ENCODE measurements at regions not wholly inside any gene's neighbourhood (a gene's known extent, or its start where the extent isn't known, plus 50 kb on each side); places are given as distances from the start of the nearest gene placed in this dataset.

DNA sequence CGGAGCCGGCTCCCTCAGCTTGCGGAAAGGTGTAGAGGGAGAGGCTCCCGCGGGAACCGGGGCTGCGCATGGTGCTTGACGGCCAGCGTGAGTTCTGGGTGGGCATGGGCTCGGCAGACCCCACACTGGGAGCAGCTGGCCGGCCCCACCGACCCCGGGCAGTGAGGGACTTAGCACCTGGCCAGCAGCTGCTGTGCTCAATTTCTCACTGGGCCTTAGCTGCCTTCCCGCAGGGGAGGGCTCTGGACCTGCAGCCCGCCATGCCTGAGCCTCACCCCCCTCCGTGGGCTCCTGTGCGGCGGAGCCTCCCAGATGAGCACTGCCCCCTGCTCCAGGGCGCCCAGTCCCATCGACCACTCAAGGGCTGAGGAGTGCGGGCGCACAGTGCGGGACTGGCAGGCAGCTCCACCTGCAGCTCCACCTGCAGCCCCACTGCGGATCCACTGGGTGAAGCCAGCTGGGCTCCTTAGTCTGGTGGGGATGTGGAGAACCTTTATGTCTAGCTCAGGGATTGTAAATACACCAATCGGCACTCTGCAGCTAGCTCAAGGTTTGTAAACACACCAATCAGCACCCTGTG lies 1141.8 kb downstream of the PCDH17 start:
- POLR2A ChIA-PET: no interaction called here
- H3K9me3 ChIP-seq (ENCODE audit: control insufficient read depth, insufficient read depth, low read depth, low read length): no peaks in the 10 kb centered on the region
- TF ChIP-seq ZNF571 (tag by site-specific recombination; IDR thresholded peaks at IDR 0.05) (no peak), ZNF473 (tag by site-specific recombination; IDR thresholded peaks at IDR 0.05) (no peak), ZNF169 (tag by site-specific recombination; IDR thresholded peaks at IDR 0.05) (no peak), ZNF366 (tag by site-specific recombination; conservative IDR thresholded peaks at IDR 0.05) (no peak), KLF9 (tag by site-specific recombination; IDR thresholded peaks at IDR 0.05; ENCODE audit: low read depth) (no peak), ZNF660 (tag by site-specific recombination; IDR thresholded peaks at IDR 0.05) (no peak), ZNF248 (tag by site-specific recombination; IDR thresholded peaks at IDR 0.05) (no peak), ZNF391 (tag by site-specific recombination; IDR thresholded peaks at IDR 0.05; ENCODE audit: borderline replicate concordance, low read depth) (no peak), ZNF24 (tag by site-specific recombination; IDR thresholded peaks at IDR 0.05) (no peak)
- TF ChIP-seq, protein P1, sequence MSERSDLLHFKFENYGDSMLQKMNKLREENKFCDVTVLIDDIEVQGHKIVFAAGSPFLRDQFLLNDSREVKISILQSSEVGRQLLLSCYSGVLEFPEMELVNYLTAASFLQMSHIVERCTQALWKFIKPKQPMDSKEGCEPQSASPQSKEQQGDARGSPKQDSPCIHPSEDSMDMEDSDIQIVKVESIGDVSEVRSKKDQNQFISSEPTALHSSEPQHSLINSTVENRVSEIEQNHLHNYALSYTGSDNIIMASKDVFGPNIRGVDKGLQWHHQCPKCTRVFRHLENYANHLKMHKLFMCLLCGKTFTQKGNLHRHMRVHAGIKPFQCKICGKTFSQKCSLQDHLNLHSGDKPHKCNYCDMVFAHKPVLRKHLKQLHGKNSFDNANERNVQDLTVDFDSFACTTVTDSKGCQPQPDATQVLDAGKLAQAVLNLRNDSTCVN (tag by site-specific recombination; optimal IDR thresholded peaks at IDR 0.05): no peak
- TF ChIP-seq, protein P2, sequence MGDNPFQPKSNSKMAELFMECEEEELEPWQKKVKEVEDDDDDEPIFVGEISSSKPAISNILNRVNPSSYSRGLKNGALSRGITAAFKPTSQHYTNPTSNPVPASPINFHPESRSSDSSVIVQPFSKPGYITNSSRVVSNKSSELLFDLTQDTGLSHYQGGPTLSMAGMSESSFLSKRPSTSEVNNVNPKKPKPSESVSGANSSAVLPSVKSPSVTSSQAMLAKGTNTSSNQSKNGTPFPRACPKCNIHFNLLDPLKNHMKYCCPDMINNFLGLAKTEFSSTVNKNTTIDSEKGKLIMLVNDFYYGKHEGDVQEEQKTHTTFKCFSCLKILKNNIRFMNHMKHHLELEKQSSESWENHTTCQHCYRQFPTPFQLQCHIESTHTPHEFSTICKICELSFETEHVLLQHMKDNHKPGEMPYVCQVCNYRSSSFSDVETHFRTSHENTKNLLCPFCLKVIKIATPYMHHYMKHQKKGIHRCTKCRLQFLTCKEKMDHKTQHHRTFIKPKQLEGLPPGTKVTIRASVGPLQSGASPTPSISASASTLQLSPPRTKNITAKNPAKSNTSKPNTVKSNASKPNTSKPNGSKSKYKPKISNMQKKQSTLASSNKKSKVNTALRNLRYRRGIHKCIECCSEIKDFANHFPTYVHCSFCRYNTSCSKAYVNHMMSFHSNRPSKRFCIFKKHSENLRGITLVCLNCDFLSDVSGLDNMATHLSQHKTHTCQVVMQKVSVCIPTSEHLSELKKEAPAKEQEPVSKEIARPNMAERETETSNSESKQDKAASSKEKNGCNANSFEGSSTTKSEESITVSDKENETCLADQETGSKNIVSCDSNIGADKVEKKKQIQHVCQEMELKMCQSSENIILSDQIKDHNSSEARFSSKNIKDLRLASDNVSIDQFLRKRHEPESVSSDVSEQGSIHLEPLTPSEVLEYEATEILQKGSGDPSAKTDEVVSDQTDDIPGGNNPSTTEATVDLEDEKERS (tag by site-specific recombination; IDR thresholded peaks at IDR 0.05): no peak
- TF ChIP-seq, protein P3, sequence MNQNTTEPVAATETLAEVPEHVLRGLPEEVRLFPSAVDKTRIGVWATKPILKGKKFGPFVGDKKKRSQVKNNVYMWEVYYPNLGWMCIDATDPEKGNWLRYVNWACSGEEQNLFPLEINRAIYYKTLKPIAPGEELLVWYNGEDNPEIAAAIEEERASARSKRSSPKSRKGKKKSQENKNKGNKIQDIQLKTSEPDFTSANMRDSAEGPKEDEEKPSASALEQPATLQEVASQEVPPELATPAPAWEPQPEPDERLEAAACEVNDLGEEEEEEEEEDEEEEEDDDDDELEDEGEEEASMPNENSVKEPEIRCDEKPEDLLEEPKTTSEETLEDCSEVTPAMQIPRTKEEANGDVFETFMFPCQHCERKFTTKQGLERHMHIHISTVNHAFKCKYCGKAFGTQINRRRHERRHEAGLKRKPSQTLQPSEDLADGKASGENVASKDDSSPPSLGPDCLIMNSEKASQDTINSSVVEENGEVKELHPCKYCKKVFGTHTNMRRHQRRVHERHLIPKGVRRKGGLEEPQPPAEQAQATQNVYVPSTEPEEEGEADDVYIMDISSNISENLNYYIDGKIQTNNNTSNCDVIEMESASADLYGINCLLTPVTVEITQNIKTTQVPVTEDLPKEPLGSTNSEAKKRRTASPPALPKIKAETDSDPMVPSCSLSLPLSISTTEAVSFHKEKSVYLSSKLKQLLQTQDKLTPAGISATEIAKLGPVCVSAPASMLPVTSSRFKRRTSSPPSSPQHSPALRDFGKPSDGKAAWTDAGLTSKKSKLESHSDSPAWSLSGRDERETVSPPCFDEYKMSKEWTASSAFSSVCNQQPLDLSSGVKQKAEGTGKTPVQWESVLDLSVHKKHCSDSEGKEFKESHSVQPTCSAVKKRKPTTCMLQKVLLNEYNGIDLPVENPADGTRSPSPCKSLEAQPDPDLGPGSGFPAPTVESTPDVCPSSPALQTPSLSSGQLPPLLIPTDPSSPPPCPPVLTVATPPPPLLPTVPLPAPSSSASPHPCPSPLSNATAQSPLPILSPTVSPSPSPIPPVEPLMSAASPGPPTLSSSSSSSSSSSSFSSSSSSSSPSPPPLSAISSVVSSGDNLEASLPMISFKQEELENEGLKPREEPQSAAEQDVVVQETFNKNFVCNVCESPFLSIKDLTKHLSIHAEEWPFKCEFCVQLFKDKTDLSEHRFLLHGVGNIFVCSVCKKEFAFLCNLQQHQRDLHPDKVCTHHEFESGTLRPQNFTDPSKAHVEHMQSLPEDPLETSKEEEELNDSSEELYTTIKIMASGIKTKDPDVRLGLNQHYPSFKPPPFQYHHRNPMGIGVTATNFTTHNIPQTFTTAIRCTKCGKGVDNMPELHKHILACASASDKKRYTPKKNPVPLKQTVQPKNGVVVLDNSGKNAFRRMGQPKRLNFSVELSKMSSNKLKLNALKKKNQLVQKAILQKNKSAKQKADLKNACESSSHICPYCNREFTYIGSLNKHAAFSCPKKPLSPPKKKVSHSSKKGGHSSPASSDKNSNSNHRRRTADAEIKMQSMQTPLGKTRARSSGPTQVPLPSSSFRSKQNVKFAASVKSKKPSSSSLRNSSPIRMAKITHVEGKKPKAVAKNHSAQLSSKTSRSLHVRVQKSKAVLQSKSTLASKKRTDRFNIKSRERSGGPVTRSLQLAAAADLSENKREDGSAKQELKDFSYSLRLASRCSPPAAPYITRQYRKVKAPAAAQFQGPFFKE (tag by site-specific recombination; IDR thresholded peaks at IDR 0.05; ENCODE audit: borderline replicate concordance): no peak
- TF ChIP-seq, protein P4, sequence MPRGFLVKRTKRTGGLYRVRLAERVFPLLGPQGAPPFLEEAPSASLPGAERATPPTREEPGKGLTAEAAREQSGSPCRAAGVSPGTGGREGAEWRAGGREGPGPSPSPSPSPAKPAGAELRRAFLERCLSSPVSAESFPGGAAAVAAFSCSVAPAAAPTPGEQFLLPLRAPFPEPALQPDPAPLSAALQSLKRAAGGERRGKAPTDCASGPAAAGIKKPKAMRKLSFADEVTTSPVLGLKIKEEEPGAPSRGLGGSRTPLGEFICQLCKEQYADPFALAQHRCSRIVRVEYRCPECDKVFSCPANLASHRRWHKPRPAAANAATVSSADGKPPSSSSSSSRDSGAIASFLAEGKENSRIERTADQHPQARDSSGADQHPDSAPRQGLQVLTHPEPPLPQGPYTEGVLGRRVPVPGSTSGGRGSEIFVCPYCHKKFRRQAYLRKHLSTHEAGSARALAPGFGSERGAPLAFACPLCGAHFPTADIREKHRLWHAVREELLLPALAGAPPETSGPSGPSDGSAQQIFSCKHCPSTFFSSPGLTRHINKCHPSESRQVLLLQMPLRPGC (tag by site-specific recombination; IDR thresholded peaks at IDR 0.05): no peak
- TF ChIP-seq, protein P5, sequence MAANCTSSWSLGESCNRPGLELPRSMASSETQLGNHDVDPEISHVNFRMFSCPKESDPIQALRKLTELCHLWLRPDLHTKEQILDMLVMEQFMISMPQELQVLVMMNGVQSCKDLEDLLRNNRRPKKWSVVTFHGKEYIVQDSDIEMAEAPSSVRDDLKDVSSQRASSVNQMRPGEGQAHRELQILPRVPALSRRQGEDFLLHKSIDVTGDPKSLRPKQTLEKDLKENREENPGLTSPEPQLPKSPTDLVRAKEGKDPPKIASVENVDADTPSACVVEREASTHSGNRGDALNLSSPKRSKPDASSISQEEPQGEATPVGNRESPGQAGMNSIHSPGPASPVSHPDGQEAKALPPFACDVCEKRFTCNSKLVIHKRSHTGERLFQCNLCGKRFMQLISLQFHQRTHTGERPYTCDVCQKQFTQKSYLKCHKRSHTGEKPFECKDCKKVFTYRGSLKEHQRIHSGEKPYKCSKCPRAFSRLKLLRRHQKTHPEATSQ (tag by site-specific recombination; IDR thresholded peaks at IDR 0.05): no peak
- H3K27ac ChIP-seq (ENCODE audit: extremely low read depth, low read depth, low read length): no peak overlapping the region
- H3K36me3 ChIP-seq (ENCODE audit: control insufficient read depth in 2 of 2, insufficient read depth in 1 of 2, low read length in 2 of 2): no peaks in the 10 kb centered on the region
- no peaks in the 10 kb centered on the region for H3K4me1 ChIP-seq (ENCODE audit: control insufficient read depth, insufficient read depth, low read length)
- H3K4me3 ChIP-seq (ENCODE audit: low read depth, low read length): no peak overlapping the region
- CTCF ChIA-PET: no interaction called here

Data from HEK293 (cell line).